Endothelial cell of umbilical vein (primary cell): ENCODE measurements at regions not wholly inside any gene's neighbourhood (a gene's known extent, or its start where the extent isn't known, plus 50 kb on each side); places are given as distances from the start of the nearest gene placed in this dataset.

Experiments
- BruUV-seq: library from RNA; stranded (reverse); fragments of 400-500 nt; replicated peaks from 2 replicates; lab custom pipeline; 2021; lab: Mats Ljungman, UMichigan
- CTCF ChIA-PET: fragments of 300-600, 350-600 bp; sonication (Branson Sonifier 250); formaldehyde crosslinking; loops from one replicate; lab custom pipeline; 2021; ENCODE audit warnings: antibody characterized with exemption, inconsistent platforms; lab: Charles Lee
- POLR2A ChIA-PET: fragments of 300-600, 350-600 bp; sonication (Branson Sonifier 250); formaldehyde crosslinking; loops from one replicate; lab custom pipeline; 2021; ENCODE audit warnings: antibody characterized with exemption, inconsistent platforms; lab: Charles Lee
- DNase-seq: peaks from one replicate; pipeline ENCODE4 v3.0.0-alpha.2; 2011; ENCODE audit warnings: low read depth, low spot score
- FAIRE-seq: peaks from 2 replicates; lab custom pipeline; 2011; peaks lifted over from hg19 to GRCh38; lab: Jason Lieb, UNC
- H2AFZ ChIP-seq: 2 replicates; pipeline ENCODE4 v1.6.0; 2012; ENCODE audit warnings: low read depth, low read length, control low read depth, inconsistent platforms
- H3K27ac ChIP-seq: 2 replicates; pipeline ENCODE4 v1.5.1; 2011; ENCODE audit warnings: low read depth, mild to moderate bottlenecking, control low read depth, low read length, moderate library complexity; ENCODE audit not compliant: insufficient read depth
- H3K27me3 ChIP-seq, 2 experiments: 2 replicates each; pipeline versions ENCODE4 v1.6.0 to v1.6.1; 2011; ENCODE audit warnings: low read length in 2 of 2, mixed read lengths in 1 of 2; ENCODE audit not compliant: control insufficient read depth in 2 of 2, insufficient read depth in 2 of 2
- H3K36me3 ChIP-seq, 2 experiments: 2 replicates in 1 of 2; 3 replicates in 1 of 2; pipeline ENCODE4 v1.5.1; 2011; ENCODE audit warnings: low read length in 2 of 2, mild to moderate bottlenecking in 1 of 2, moderate library complexity in 1 of 2; ENCODE audit not compliant: control insufficient read depth in 2 of 2, insufficient read depth in 2 of 2; ENCODE audit errors: extremely low read depth in 1 of 2
- H3K4me1 ChIP-seq: 3 replicates; pipeline ENCODE4 v1.5.1; 2011; ENCODE audit warnings: mild to moderate bottlenecking, low read length; ENCODE audit not compliant: control insufficient read depth, insufficient read depth; ENCODE audit errors: extremely low read depth
- H3K4me2 ChIP-seq: 2 replicates; pipeline ENCODE4 v1.6.1; 2011; ENCODE audit warnings: low read length, control low read depth, mixed read lengths; ENCODE audit not compliant: insufficient read depth
- H3K4me3 ChIP-seq, 3 experiments: fragments of 200-600 bp in 1 of 3; sonication (generic), shearing (Covaris generic) in 1 of 3; replicated peaks in 1 of 3; 2 replicates each; pipeline ENCODE4 v1.5.1; 2011 to 2016; ENCODE audit warnings: control low read depth in 3 of 3, low read length in 3 of 3, mild to moderate bottlenecking in 2 of 3, inconsistent platforms in 1 of 3, low read depth in 1 of 3, moderate library complexity in 1 of 3; ENCODE audit not compliant: insufficient read depth in 1 of 3
- H3K79me2 ChIP-seq: 2 replicates; pipeline ENCODE4 v1.6.0; 2012; ENCODE audit warnings: low read length, inconsistent platforms; ENCODE audit not compliant: control insufficient read depth, insufficient read depth
- H3K9ac ChIP-seq: replicated peaks from 2 replicates; pipeline ENCODE3; 2011; ENCODE audit warnings: low read length, control low read depth; ENCODE audit not compliant: insufficient read depth; ENCODE audit errors: extremely low read depth
- H3K9me1 ChIP-seq: replicated peaks from 3 replicates; pipeline ENCODE4 v1.6.0; 2011; ENCODE audit warnings: mild to moderate bottlenecking, low read length; ENCODE audit not compliant: control insufficient read depth, insufficient read depth; ENCODE audit errors: extremely low read depth
- H3K9me3 ChIP-seq: replicated peaks from 2 replicates; pipeline ENCODE4 v1.5.1; 2012; ENCODE audit warnings: low read length, inconsistent platforms; ENCODE audit not compliant: control insufficient read depth, insufficient read depth
- H4K20me1 ChIP-seq: replicated peaks from 2 replicates; pipeline ENCODE3; 2011; ENCODE audit warnings: mild to moderate bottlenecking, low read length; ENCODE audit not compliant: control insufficient read depth, insufficient read depth; ENCODE audit errors: extremely low read depth
- EZH2 ChIP-seq: IDR thresholded peaks from 2 replicates; pipeline ENCODE4 v1.6.1; 2012; ENCODE audit warnings: borderline replicate concordance, low read depth, mild to moderate bottlenecking, moderate library complexity, low read length, inconsistent platforms; ENCODE audit not compliant: severe bottlenecking
- FOS ChIP-seq: IDR thresholded peaks from 2 replicates; pipeline ENCODE4 v1.6.1; 2011; ENCODE audit warnings: mild to moderate bottlenecking, low read length, moderate library complexity, borderline replicate concordance; ENCODE audit not compliant: insufficient read depth
- GATA2 ChIP-seq: IDR thresholded peaks from 2 replicates; pipeline ENCODE4 v1.7.0; 2011; ENCODE audit warnings: low read depth, mild to moderate bottlenecking, moderate library complexity, mixed read lengths, low read length; ENCODE audit not compliant: insufficient read length, insufficient read depth
- JUN ChIP-seq: IDR thresholded peaks from 2 replicates; pipeline ENCODE4 v1.6.1; 2011; ENCODE audit warnings: borderline replicate concordance, low read depth; ENCODE audit not compliant: insufficient read length, insufficient read depth
- MYC ChIP-seq: IDR thresholded peaks from one replicate; pipeline ENCODE4 v1.6.1; 2011; ENCODE audit warnings: mild to moderate bottlenecking, low read depth, low read length
- POLR2A ChIP-seq: IDR thresholded peaks from 2 replicates; pipeline ENCODE4 v1.6.1; 2012; ENCODE audit warnings: low read depth, mild to moderate bottlenecking, control low read depth, low read length
- POLR2AphosphoS5 ChIP-seq: IDR thresholded peaks from 2 replicates; pipeline ENCODE4 v1.6.1; 2012; ENCODE audit warnings: low read depth, mild to moderate bottlenecking, control low read depth, low read length, moderate library complexity; ENCODE audit not compliant: insufficient read depth
- dilution Hi-C: fragments of 300-500 bp; cut with MboI; formaldehyde crosslinking; loops from one replicate; pipeline ENCODE4 v1.15.0; 2019; ENCODE audit warnings: low sequenced_read_pairs; ENCODE audit not compliant: extremely low pct_ligation_motif_present
- intact Hi-C: fragments of 100-400 bp; cut with micrococcal nuclease; formaldehyde crosslinking; loops from one replicate; pipeline ENCODE4 v1.10.0; 2022
- TF ChIP-seq, protein P1 (sequence below): IDR thresholded peaks from 2 replicates; pipeline ENCODE4 v1.6.1; 2011; ENCODE audit not compliant: insufficient read depth, insufficient read length
- TF ChIP-seq, protein P2 (sequence below), 2 donors: IDR thresholded peaks; 1 replicate in 1 of 2; 2 replicates in 1 of 2; pipeline ENCODE4 v1.5.1; 2011; ENCODE audit warnings: low read length in 2 of 2, mild to moderate bottlenecking in 2 of 2, moderate library complexity in 2 of 2, control low read depth in 1 of 2, inconsistent platforms in 1 of 2, low read depth in 1 of 2; ENCODE audit not compliant: insufficient read depth in 1 of 2; ENCODE audit errors: extremely low read depth in 1 of 2

DNA sequence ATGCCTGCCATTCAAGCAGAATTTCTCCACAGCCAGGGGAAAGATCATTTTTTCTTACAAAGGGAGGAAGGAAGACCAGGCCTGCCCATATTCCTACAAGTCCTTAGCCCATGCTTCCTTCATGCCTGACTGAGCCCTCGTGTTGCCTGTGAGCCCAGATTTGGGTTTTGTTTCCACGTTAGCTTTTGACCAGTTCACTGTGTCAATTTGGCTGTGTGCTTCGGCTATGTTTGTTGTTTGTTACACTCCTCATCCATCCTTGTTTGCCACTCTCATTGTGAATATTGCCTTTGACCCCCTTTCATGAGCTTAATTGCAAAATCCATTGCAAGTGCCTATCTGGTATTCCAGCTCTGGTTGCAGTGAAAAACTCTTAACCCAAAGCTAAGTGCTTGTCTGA is 84.7 kb upstream of the RIOK2 start:
- intact Hi-C loops (no loop called here), dilution Hi-C loops (no loop called here)
- DNase-seq: no peak
- no peaks in the 10 kb centered on the region for H3K4me1 ChIP-seq
- no peak overlapping the region for H3K9ac ChIP-seq
- H3K79me2 ChIP-seq: no peaks in the 10 kb centered on the region
- no peak overlapping the region for H2AFZ ChIP-seq
- no peak for FAIRE-seq
- no peak overlapping the region for H3K4me3 ChIP-seq
- no TSS peak for BruUV-seq
- no peaks in the 10 kb centered on the region for H3K9me3 ChIP-seq
- POLR2A ChIA-PET: no interaction called here
- no peaks in the 10 kb centered on the region for H3K27me3 ChIP-seq
- H3K36me3 ChIP-seq: no peaks in the 10 kb centered on the region
- no peak overlapping the region for H3K27ac ChIP-seq
- TF ChIP-seq FOS: no peak
- no peak for TF ChIP-seq JUN
- no peak for TF ChIP-seq POLR2A
- no peak for TF ChIP-seq GATA2
- no peak for TF ChIP-seq POLR2AphosphoS5
- TF ChIP-seq MYC: no peak
- TF ChIP-seq, protein P1, sequence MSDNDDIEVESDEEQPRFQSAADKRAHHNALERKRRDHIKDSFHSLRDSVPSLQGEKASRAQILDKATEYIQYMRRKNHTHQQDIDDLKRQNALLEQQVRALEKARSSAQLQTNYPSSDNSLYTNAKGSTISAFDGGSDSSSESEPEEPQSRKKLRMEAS: no peak
- TF ChIP-seq, protein P2, sequence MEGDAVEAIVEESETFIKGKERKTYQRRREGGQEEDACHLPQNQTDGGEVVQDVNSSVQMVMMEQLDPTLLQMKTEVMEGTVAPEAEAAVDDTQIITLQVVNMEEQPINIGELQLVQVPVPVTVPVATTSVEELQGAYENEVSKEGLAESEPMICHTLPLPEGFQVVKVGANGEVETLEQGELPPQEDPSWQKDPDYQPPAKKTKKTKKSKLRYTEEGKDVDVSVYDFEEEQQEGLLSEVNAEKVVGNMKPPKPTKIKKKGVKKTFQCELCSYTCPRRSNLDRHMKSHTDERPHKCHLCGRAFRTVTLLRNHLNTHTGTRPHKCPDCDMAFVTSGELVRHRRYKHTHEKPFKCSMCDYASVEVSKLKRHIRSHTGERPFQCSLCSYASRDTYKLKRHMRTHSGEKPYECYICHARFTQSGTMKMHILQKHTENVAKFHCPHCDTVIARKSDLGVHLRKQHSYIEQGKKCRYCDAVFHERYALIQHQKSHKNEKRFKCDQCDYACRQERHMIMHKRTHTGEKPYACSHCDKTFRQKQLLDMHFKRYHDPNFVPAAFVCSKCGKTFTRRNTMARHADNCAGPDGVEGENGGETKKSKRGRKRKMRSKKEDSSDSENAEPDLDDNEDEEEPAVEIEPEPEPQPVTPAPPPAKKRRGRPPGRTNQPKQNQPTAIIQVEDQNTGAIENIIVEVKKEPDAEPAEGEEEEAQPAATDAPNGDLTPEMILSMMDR (IDR thresholded peaks at IDR 0.05; ENCODE audit: extremely low read depth in 1 of 2, insufficient read depth in 1 of 2, low read depth in 1 of 2, low read length in 2 of 2): no peak
- TF ChIP-seq EZH2: no peak
- no peaks in the 10 kb centered on the region for H4K20me1 ChIP-seq
- CTCF ChIA-PET: no interaction called here
- H3K9me1 ChIP-seq: no peaks in the 10 kb centered on the region
- no peak overlapping the region for H3K4me2 ChIP-seq
